Uterus (tissue), 2 donors: ENCODE measurements at regions not wholly inside any gene's neighbourhood (a gene's known extent, or its start where the extent isn't known, plus 50 kb on each side); places are given as distances from the start of the nearest gene placed in this dataset.

Source experiments
- POLR2A ChIP-seq, 2 donors: fragments of 450-650 bp; IDR thresholded peaks; one replicate each; pipeline ENCODE4 v1.6.1; 2016; ENCODE audit warnings: antibody characterized with exemption in 2 of 2, mild to moderate bottlenecking in 1 of 2, moderate library complexity in 1 of 2
- TF ChIP-seq, protein P1 (sequence below), 4 experiments: fragments of 200-600 bp in 2 of 4; fragments of 450-650 bp in 2 of 4; sonication (generic) in 2 of 4; IDR thresholded peaks; one replicate each; pipeline ENCODE4 v1.5.1; 2016 to 2019; ENCODE audit warnings: antibody characterized with exemption in 4 of 4, mild to moderate bottlenecking in 2 of 4, moderate library complexity in 1 of 4

DNA sequence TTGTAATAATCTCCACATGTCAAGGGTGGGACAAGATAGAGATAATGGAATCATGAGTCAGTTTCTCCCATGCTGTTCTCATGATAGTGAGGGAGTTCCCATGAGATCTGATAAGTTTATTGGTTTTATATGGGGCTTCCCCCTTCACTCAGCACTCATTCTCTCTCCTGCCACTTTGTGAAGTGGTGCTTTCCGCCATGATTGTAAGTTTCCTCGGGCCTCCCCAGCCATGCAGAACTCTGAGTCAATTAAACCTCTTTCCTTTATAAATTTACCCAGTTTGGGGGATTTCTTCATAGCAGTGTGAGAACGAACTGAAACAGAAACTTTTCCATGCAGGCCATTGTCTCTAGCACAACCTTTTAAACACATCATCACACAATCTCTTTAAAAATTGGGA is 221.5 kb upstream of the BRINP3 start:
- TF ChIP-seq POLR2A (IDR thresholded peaks at IDR 0.05) = no peak
- TF ChIP-seq, protein P1, sequence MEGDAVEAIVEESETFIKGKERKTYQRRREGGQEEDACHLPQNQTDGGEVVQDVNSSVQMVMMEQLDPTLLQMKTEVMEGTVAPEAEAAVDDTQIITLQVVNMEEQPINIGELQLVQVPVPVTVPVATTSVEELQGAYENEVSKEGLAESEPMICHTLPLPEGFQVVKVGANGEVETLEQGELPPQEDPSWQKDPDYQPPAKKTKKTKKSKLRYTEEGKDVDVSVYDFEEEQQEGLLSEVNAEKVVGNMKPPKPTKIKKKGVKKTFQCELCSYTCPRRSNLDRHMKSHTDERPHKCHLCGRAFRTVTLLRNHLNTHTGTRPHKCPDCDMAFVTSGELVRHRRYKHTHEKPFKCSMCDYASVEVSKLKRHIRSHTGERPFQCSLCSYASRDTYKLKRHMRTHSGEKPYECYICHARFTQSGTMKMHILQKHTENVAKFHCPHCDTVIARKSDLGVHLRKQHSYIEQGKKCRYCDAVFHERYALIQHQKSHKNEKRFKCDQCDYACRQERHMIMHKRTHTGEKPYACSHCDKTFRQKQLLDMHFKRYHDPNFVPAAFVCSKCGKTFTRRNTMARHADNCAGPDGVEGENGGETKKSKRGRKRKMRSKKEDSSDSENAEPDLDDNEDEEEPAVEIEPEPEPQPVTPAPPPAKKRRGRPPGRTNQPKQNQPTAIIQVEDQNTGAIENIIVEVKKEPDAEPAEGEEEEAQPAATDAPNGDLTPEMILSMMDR (IDR thresholded peaks at IDR 0.05) = no peak
